SK-N-SH treated with all-trans-retinoic acid at 6 μM for 48 hours (cell line): ENCODE measurements at regions not wholly inside any gene's neighbourhood (a gene's known extent, or its start where the extent isn't known, plus 50 kb on each side); places are given as distances from the start of the nearest gene placed in this dataset.

Source experiments
- BACH2 ChIP-seq: fragments of 250-450 bp; sonication (Bioruptor Pico); IDR thresholded peaks from 2 replicates; pipeline ENCODE4 v1.9.0; 2021; ENCODE audit warnings: mild to moderate bottlenecking, borderline replicate concordance
- ESRRG ChIP-seq: fragments of 250-450 bp; sonication (Bioruptor Pico); IDR thresholded peaks from 2 replicates; pipeline ENCODE4 v1.6.1; 2021; ENCODE audit warnings: mild to moderate bottlenecking
- GLIS3 ChIP-seq: fragments of 250-450 bp; sonication (Bioruptor Pico); IDR thresholded peaks from 2 replicates; pipeline ENCODE4 v1.5.0; 2020; ENCODE audit warnings: mild to moderate bottlenecking, moderate library complexity
- OSR1 ChIP-seq: fragments of 250-450 bp; sonication (Bioruptor Pico); IDR thresholded peaks from 2 replicates; pipeline ENCODE4 v1.8.0; 2022; ENCODE audit warnings: moderate library complexity, mild to moderate bottlenecking, inconsistent platforms
- PATZ1 ChIP-seq: fragments of 250-450 bp; sonication (Bioruptor Pico); IDR thresholded peaks from 2 replicates; pipeline ENCODE4 v1.8.0; 2020; ENCODE audit warnings: mild to moderate bottlenecking, moderate library complexity, borderline replicate concordance
- RARB ChIP-seq: fragments of 250-450 bp; sonication (Bioruptor Pico); IDR thresholded peaks from 2 replicates; pipeline ENCODE4 v1.8.0; 2021; ENCODE audit warnings: mild to moderate bottlenecking, moderate library complexity
- SNAI2 ChIP-seq: fragments of 250-450 bp; sonication (Bioruptor Pico); IDR thresholded peaks from 2 replicates; pipeline ENCODE4 v1.5.0; 2020; ENCODE audit warnings: mild to moderate bottlenecking, moderate library complexity
- TCF4 ChIP-seq: fragments of 250-450 bp; sonication (Bioruptor Pico); IDR thresholded peaks from 2 replicates; pipeline ENCODE4 v1.8.0; 2021; ENCODE audit warnings: mild to moderate bottlenecking, moderate library complexity, borderline replicate concordance
- TOX ChIP-seq: fragments of 250-450 bp; sonication (Bioruptor Pico); IDR thresholded peaks from 2 replicates; pipeline ENCODE4 v1.8.0; 2021; ENCODE audit warnings: mild to moderate bottlenecking, moderate library complexity, borderline replicate concordance
- ZFP3 ChIP-seq: fragments of 250-450 bp; sonication (Bioruptor Pico); IDR thresholded peaks from 2 replicates; pipeline ENCODE4 v1.5.0; 2020; ENCODE audit warnings: mild to moderate bottlenecking, moderate library complexity
- ZFP30 ChIP-seq: fragments of 450-650 bp; formaldehyde crosslinking; IDR thresholded peaks from 2 replicates; pipeline ENCODE4 v1.5.0; 2022; ENCODE audit warnings: mild to moderate bottlenecking, moderate library complexity
- ZNF565 ChIP-seq: fragments of 450-650 bp; formaldehyde crosslinking; conservative IDR thresholded peaks from 2 replicates; pipeline ENCODE4 v1.5.0; 2020; ENCODE audit warnings: low read depth, mild to moderate bottlenecking, moderate library complexity

GRCh38 chr7:117941138-117941810, 68.0 kb upstream of the CTTNBP2 start:
- no peak for TF ChIP-seq ZFP3 (CRISPR knock-in tag)
- TF ChIP-seq BACH2 (CRISPR knock-in tag), result no peak
- TF ChIP-seq RARB (CRISPR knock-in tag), result no peak
- no peak for TF ChIP-seq ESRRG
- no peak for TF ChIP-seq ZFP30 (CRISPR knock-in tag)
- no peak for TF ChIP-seq TCF4 (CRISPR knock-in tag)
- TF ChIP-seq TOX (CRISPR knock-in tag), result no peak
- no peak for TF ChIP-seq PATZ1
- TF ChIP-seq GLIS3 (CRISPR knock-in tag), result no peak
- no peak for TF ChIP-seq OSR1
- no peak for TF ChIP-seq ZNF565
- TF ChIP-seq SNAI2 (CRISPR knock-in tag), result no peak
